ENCODE measurements at regions not wholly inside any gene's neighbourhood (a gene's known extent, or its start where the extent isn't known, plus 50 kb on each side); places are given as distances from the start of the nearest gene placed in this dataset.

DNA sequence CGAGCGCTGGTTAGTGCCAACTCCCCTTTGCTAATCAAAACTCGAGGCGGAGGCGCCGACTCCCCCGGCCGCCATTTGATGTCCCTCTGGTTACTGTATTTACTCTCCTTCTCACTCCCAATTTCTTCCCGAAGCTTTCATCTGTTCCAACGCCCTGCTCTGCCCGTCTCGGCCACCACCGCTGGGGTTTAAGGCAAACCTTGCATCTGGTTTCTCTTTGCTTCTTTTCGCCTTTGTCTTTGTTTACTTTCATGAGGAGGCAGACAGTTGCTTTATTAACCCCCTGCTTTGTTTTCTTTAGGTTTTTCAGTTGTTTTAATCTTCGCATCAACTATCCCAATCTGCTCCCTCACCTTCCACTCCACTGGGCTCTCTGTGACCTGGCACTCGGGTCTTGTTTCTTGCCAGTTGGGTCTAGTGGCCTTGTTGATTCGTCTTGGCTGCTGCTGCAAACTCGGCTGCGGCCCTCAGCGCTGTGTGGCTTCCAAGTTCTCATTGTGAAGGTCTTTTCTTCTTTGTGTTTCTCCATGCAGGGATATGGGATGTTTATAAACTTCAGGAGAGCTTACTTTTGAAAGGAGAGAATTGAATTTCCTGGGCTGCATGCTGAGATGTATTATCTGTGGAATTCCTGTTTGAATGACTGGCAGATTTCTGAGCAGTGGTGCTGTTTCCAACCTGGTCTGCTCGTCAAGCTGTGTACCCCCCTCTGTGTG lies 155.1 kb downstream of the CDC5L start (continued):
- TF ChIP-seq, protein P1, sequence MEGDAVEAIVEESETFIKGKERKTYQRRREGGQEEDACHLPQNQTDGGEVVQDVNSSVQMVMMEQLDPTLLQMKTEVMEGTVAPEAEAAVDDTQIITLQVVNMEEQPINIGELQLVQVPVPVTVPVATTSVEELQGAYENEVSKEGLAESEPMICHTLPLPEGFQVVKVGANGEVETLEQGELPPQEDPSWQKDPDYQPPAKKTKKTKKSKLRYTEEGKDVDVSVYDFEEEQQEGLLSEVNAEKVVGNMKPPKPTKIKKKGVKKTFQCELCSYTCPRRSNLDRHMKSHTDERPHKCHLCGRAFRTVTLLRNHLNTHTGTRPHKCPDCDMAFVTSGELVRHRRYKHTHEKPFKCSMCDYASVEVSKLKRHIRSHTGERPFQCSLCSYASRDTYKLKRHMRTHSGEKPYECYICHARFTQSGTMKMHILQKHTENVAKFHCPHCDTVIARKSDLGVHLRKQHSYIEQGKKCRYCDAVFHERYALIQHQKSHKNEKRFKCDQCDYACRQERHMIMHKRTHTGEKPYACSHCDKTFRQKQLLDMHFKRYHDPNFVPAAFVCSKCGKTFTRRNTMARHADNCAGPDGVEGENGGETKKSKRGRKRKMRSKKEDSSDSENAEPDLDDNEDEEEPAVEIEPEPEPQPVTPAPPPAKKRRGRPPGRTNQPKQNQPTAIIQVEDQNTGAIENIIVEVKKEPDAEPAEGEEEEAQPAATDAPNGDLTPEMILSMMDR (IDR thresholded peaks at IDR 0.05), result no peak
- TF ChIP-seq, protein P2, sequence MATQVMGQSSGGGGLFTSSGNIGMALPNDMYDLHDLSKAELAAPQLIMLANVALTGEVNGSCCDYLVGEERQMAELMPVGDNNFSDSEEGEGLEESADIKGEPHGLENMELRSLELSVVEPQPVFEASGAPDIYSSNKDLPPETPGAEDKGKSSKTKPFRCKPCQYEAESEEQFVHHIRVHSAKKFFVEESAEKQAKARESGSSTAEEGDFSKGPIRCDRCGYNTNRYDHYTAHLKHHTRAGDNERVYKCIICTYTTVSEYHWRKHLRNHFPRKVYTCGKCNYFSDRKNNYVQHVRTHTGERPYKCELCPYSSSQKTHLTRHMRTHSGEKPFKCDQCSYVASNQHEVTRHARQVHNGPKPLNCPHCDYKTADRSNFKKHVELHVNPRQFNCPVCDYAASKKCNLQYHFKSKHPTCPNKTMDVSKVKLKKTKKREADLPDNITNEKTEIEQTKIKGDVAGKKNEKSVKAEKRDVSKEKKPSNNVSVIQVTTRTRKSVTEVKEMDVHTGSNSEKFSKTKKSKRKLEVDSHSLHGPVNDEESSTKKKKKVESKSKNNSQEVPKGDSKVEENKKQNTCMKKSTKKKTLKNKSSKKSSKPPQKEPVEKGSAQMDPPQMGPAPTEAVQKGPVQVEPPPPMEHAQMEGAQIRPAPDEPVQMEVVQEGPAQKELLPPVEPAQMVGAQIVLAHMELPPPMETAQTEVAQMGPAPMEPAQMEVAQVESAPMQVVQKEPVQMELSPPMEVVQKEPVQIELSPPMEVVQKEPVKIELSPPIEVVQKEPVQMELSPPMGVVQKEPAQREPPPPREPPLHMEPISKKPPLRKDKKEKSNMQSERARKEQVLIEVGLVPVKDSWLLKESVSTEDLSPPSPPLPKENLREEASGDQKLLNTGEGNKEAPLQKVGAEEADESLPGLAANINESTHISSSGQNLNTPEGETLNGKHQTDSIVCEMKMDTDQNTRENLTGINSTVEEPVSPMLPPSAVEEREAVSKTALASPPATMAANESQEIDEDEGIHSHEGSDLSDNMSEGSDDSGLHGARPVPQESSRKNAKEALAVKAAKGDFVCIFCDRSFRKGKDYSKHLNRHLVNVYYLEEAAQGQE (IDR thresholded peaks at IDR 0.05; ENCODE audit: low read depth, low read length), result no peak
- TF ChIP-seq RXRA (IDR thresholded peaks at IDR 0.05; ENCODE audit: borderline replicate concordance, low read depth), result no peak
- TF ChIP-seq TAF1 (IDR thresholded peaks at IDR 0.05; ENCODE audit: borderline replicate concordance, low read depth, low read length), result no peak

DNA sequence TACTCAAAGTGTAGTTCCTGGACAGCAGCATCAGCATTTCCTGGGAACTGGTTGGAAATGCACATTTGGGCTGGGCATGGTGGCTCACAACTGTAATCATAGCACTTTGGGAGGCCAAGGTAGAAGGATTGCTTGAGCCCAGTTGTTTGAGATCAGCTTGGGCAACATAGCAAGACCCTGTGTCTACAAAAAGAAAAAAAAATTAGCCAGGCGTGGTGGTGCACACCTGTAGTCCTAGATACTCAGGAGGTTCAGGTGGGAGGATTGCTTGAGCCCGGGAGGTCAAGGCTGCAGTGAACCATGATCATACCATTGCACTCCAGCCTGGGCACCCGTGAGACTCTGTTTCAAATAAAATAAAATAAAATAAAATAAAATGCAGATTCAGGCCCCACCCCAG lies 156.2 kb downstream of the CDC5L start:
- WGBS (ENCODE audit: low lambda C conversion rate), result 23% methylated on average over 3 of the region's 3 CpGs
- no peaks in the 10 kb centered on the region for H3K9me3 ChIP-seq
- CTCF ChIA-PET, result no interaction called here
- no peaks in the 10 kb centered on the region; a peak in 1 of 4 replicates for H3K4me1 ChIP-seq (ENCODE audit: control insufficient read depth in 1 of 2, insufficient read depth in 2 of 2, low read depth in 1 of 2, low read length in 1 of 2)
- TF ChIP-seq SMC3 (IDR thresholded peaks at IDR 0.05; ENCODE audit: low read depth, low read length) (no peak), TCF12 (IDR thresholded peaks at IDR 0.05) (no peak), RFX5 (IDR thresholded peaks at IDR 0.05; ENCODE audit: low read length) (no peak), MEF2A (IDR thresholded peaks at IDR 0.05; ENCODE audit: borderline replicate concordance, low read depth) (no peak)
- no peaks in the 10 kb centered on the region for H3F3A ChIP-seq (replicated peaks; ENCODE audit: insufficient read depth)
- no peaks in the 10 kb centered on the region for H4K20me1 ChIP-seq (ENCODE audit: insufficient read depth)
- H3K79me2 ChIP-seq (ENCODE audit: insufficient read depth), result no peaks in the 10 kb centered on the region
- H3K9ac ChIP-seq, result no peak overlapping the region
- no peaks in the 10 kb centered on the region for H3K36me3 ChIP-seq (replicated peaks in 1 of 2; ENCODE audit: control insufficient read depth in 1 of 2, insufficient read depth in 2 of 2, low read length in 1 of 2)
- POLR2A ChIA-PET, result no interaction called here
- H2AFZ ChIP-seq (ENCODE audit: low read depth), result no peak overlapping the region
- DNase-seq, result no peak
- H3K9me2 ChIP-seq, result no peaks in the 10 kb centered on the region
- no peak overlapping the region for H3K4me3 ChIP-seq (ENCODE audit: low read depth in 2 of 2, low read length in 1 of 2)
- peaks cover 8% of the 10 kb centered on the region; the same call in 1 of the 2 replicates for H3K27me3 ChIP-seq (ENCODE audit: insufficient read depth)
- H3K27ac ChIP-seq (ENCODE audit: low read depth in 2 of 2, low read length in 1 of 2), result no peak overlapping the region
- no peak overlapping the region for H3K4me2 ChIP-seq

DNA sequence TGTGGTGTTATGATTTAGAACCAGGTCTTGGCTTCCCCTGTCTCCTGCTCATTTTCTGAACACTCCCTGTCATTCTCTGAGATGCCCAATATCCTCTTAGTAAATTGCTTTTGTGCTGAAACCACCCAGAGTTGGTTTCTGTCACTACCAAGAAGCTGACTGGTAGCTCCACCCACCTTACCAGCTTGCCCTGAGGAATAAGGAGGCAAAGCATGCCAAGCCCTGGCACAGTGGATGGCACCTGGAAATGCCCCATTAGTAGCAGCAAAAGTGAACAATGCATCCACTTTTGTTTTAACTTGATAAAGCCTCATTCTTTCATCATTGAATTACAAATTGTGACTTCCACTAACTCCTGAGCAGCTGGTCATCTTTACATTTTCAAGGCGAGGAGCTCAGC lies 157.7 kb downstream of the CDC5L start:
- Histone ChIP-seq H3K9me2 (no peaks in the 10 kb centered on the region), H3K27me3 (ENCODE audit: insufficient read depth) (peaks cover 8% of the 10 kb centered on the region; the same call in 1 of the 2 replicates), H3F3A (replicated peaks; ENCODE audit: insufficient read depth) (no peaks in the 10 kb centered on the region), H3K9ac (no peak overlapping the region), H4K20me1 (ENCODE audit: insufficient read depth) (no peaks in the 10 kb centered on the region), H3K79me2 (ENCODE audit: insufficient read depth) (no peaks in the 10 kb centered on the region), H3K4me1 (ENCODE audit: control insufficient read depth in 1 of 2, insufficient read depth in 2 of 2, low read depth in 1 of 2, low read length in 1 of 2) (no peaks in the 10 kb centered on the region; a peak in 1 of 4 replicates), H3K36me3 (replicated peaks in 1 of 2; ENCODE audit: control insufficient read depth in 1 of 2, insufficient read depth in 2 of 2, low read length in 1 of 2) (no peaks in the 10 kb centered on the region), H2AFZ (ENCODE audit: low read depth) (no peak overlapping the region), H3K9me3 (no peaks in the 10 kb centered on the region), H3K4me2 (no peak overlapping the region), H3K27ac (ENCODE audit: low read depth in 2 of 2, low read length in 1 of 2) (no peak overlapping the region), H3K4me3 (ENCODE audit: low read depth in 2 of 2, low read length in 1 of 2) (no peak overlapping the region)
- ChIA-PET CTCF (no interaction called here), POLR2A (no interaction called here)
- 20% methylated on average over 1 of the region's 1 CpG for WGBS (ENCODE audit: low lambda C conversion rate)
- DNase-seq, result no peak
- TF ChIP-seq, protein P3, sequence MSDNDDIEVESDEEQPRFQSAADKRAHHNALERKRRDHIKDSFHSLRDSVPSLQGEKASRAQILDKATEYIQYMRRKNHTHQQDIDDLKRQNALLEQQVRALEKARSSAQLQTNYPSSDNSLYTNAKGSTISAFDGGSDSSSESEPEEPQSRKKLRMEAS (IDR thresholded peaks at IDR 0.05; ENCODE audit: low read depth), result no peak
- no peak for TF ChIP-seq YY1 (IDR thresholded peaks at IDR 0.05; ENCODE audit: low read depth)
- no peak for TF ChIP-seq JUND (IDR thresholded peaks at IDR 0.05)
- TF ChIP-seq, protein P4, sequence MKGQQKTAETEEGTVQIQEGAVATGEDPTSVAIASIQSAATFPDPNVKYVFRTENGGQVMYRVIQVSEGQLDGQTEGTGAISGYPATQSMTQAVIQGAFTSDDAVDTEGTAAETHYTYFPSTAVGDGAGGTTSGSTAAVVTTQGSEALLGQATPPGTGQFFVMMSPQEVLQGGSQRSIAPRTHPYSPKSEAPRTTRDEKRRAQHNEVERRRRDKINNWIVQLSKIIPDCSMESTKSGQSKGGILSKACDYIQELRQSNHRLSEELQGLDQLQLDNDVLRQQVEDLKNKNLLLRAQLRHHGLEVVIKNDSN (IDR thresholded peaks at IDR 0.05; ENCODE audit: borderline replicate concordance, low read depth), result no peak
- TF ChIP-seq MXI1 (IDR thresholded peaks at IDR 0.05; ENCODE audit: low read depth, low read length), result no peak
- TF ChIP-seq, protein P1 (IDR thresholded peaks at IDR 0.05), result no peak
- TF ChIP-seq MEF2A (IDR thresholded peaks at IDR 0.05; ENCODE audit: borderline replicate concordance, low read depth), result no peak
- no peak for TF ChIP-seq NFIC (IDR thresholded peaks at IDR 0.05; ENCODE audit: borderline replicate concordance)
- no peak for TF ChIP-seq ELF1 (IDR thresholded peaks at IDR 0.05)

Measured in SK-N-SH (cell line).